Keratinocyte (primary cell): ENCODE measurements at regions not wholly inside any gene's neighbourhood (a gene's known extent, or its start where the extent isn't known, plus 50 kb on each side); places are given as distances from the start of the nearest gene placed in this dataset.

ENCODE experiments used
- DNase-seq: peaks from one replicate; pipeline ENCODE4 v3.0.0-alpha.2; 2011; ENCODE audit warnings: low read depth, missing footprints, low spot score
- FAIRE-seq: peaks from 2 replicates; lab custom pipeline; 2011; peaks lifted over from hg19 to GRCh38; lab: Jason Lieb, UNC
- H2AFZ ChIP-seq: 2 replicates; pipeline ENCODE4 v1.6.0; 2012; ENCODE audit warnings: low read length, control low read depth, inconsistent platforms; ENCODE audit not compliant: control insufficient read depth
- H3K27ac ChIP-seq: 2 replicates; pipeline ENCODE4 v1.5.1; 2011; ENCODE audit warnings: low read length; ENCODE audit not compliant: control insufficient read depth, insufficient read depth
- H3K27me3 ChIP-seq: 3 replicates; pipeline ENCODE4 v1.6.0; 2011; ENCODE audit warnings: low read length; ENCODE audit not compliant: control insufficient read depth, insufficient read depth; ENCODE audit errors: extremely low read depth
- H3K36me3 ChIP-seq, 2 experiments: 2 replicates in 1 of 2; 3 replicates in 1 of 2; pipeline ENCODE4 v1.5.1; 2011; ENCODE audit warnings: low read length in 2 of 2, mild to moderate bottlenecking in 1 of 2; ENCODE audit not compliant: control insufficient read depth in 2 of 2, insufficient read depth in 2 of 2; ENCODE audit errors: extremely low read depth in 1 of 2
- H3K4me1 ChIP-seq: 3 replicates; pipeline ENCODE4 v1.5.1; 2011; ENCODE audit warnings: low read length; ENCODE audit not compliant: control insufficient read depth, insufficient read depth; ENCODE audit errors: extremely low read depth
- H3K4me2 ChIP-seq: 3 replicates; pipeline ENCODE4 v1.6.0; 2011; ENCODE audit warnings: low read depth, low read length; ENCODE audit not compliant: control insufficient read depth, insufficient read depth; ENCODE audit errors: extremely low read depth
- H3K4me3 ChIP-seq, 3 experiments: fragments of 200-600 bp in 1 of 3; sonication (generic) in 1 of 3; 2 replicates in 2 of 3; 3 replicates in 1 of 3; pipeline ENCODE4 v1.5.1; 2011 to 2016; ENCODE audit warnings: low read length in 3 of 3, mild to moderate bottlenecking in 3 of 3, control low read depth in 2 of 3, inconsistent platforms in 1 of 3, low read depth in 1 of 3, mixed read lengths in 1 of 3, mixed run types in 1 of 3, moderate library complexity in 1 of 3; ENCODE audit not compliant: control insufficient read depth in 2 of 3, insufficient read depth in 2 of 3; ENCODE audit errors: extremely low read depth in 1 of 3
- H3K79me2 ChIP-seq: 2 replicates; pipeline ENCODE4 v1.6.0; 2012; ENCODE audit warnings: low read length; ENCODE audit not compliant: control insufficient read depth, insufficient read depth
- H3K9ac ChIP-seq: 3 replicates; pipeline ENCODE4 v1.6.0; 2011; ENCODE audit warnings: low read length; ENCODE audit not compliant: control insufficient read depth, insufficient read depth; ENCODE audit errors: extremely low read depth
- H3K9me1 ChIP-seq: 3 replicates; pipeline ENCODE4 v1.6.0; 2011; ENCODE audit warnings: low read length; ENCODE audit not compliant: control insufficient read depth, insufficient read depth; ENCODE audit errors: extremely low read depth
- H3K9me3 ChIP-seq: 2 replicates; pipeline ENCODE4 v1.5.1; 2012; ENCODE audit warnings: low read depth, low read length; ENCODE audit not compliant: control insufficient read depth
- H4K20me1 ChIP-seq: 3 replicates; pipeline ENCODE4 v1.6.0; 2011; ENCODE audit warnings: low read length; ENCODE audit not compliant: control insufficient read depth, insufficient read depth; ENCODE audit errors: extremely low read depth
- CTCF ChIP-seq, 3 experiments: IDR thresholded peaks in 1 of 3; conservative IDR thresholded peaks in 1 of 3; optimal IDR thresholded peaks in 1 of 3; 2 replicates in 2 of 3; 3 replicates in 1 of 3; pipeline versions ENCODE3 to v1.5.1; 2011; ENCODE audit warnings: low read length in 3 of 3, mild to moderate bottlenecking in 3 of 3, moderate library complexity in 2 of 3, control low read depth in 1 of 3, inconsistent platforms in 1 of 3; ENCODE audit not compliant: insufficient read depth in 2 of 3; ENCODE audit errors: extremely low read depth in 1 of 3
- EZH2 ChIP-seq: IDR thresholded peaks from one replicate; pipeline ENCODE4 v1.6.1; 2012; ENCODE audit warnings: inconsistent platforms, mild to moderate bottlenecking, low read length, moderate library complexity
- dilution Hi-C: fragments of 300-500 bp; cut with MboI; formaldehyde crosslinking; loops from one replicate; pipeline ENCODE4 v1.7.0; 2020; ENCODE audit warnings: low sequenced_read_pairs; ENCODE audit not compliant: extremely low pct_ligation_motif_present

GRCh38 chr11:46183819-46184218 is 62.6 kb upstream of the PHF21A start:
- peak; percentile 15 for DNase-seq
- peak overlapping the region; percentile 45 for H3K4me2 ChIP-seq
- H3K27ac ChIP-seq, result no peak overlapping the region

DNA sequence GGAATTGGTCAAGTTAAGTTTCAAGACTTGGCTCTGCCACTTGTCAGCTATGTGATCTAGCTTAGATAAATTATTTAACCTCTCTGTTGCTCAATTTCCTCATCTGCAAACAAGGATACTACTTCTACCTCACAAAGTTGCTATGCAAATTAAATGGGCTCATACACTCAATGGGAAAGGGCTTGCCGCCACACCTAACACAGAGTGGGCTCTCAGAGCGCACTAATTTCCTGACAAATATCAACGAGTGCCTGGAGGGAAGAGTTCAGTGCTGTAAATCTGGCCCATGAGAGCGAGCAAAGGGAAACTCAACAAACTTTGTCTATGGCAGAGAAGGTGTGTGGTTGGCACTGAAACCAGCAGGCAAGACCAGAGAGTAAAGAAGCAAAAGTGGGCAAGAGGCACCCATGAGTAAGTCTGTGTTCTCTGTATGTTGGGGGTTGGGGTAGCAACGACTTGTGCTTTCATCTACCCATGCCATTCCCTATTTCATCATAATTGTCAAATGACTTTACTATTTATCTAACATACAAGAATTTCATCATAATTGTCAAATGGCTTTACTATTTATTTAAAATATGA is 60.7 kb upstream of the PHF21A start:
- FAIRE-seq (no peak), DNase-seq (no peak)

More at GRCh38 chr11:46183819-46184218, 62.6 kb upstream of the PHF21A start:
- H4K20me1 ChIP-seq, result no peaks in the 10 kb centered on the region
- dilution Hi-C loops, result no loop called here
- H3K9me3 ChIP-seq, result no peaks in the 10 kb centered on the region
- H3K4me3 ChIP-seq, result no peak overlapping the region
- H3K79me2 ChIP-seq, result no peaks in the 10 kb centered on the region
- FAIRE-seq, result peak; percentile 71
- no peaks in the 10 kb centered on the region for H3K36me3 ChIP-seq
- no peak overlapping the region for H3K9ac ChIP-seq
- TF ChIP-seq EZH2 (no peak), CTCF (optimal IDR thresholded peaks at IDR 0.05 in 1 of 3, IDR thresholded peaks at IDR 0.05 in 1 of 3, conservative IDR thresholded peaks at IDR 0.05 in 1 of 3; ENCODE audit: extremely low read depth in 1 of 3, insufficient read depth in 2 of 3, low read length in 3 of 3) (no peak)
- no peaks in the 10 kb centered on the region for H3K27me3 ChIP-seq
- no peaks in the 10 kb centered on the region for H3K9me1 ChIP-seq
- H3K4me1 ChIP-seq, result peaks cover 14% of the 10 kb centered on the region
- no peak overlapping the region for H2AFZ ChIP-seq

More for the DNA sequence above, 60.7 kb upstream of the PHF21A start:
- no peaks in the 10 kb centered on the region for H4K20me1 ChIP-seq
- no peaks in the 10 kb centered on the region for H3K79me2 ChIP-seq
- no peaks in the 10 kb centered on the region for H3K27me3 ChIP-seq
- H2AFZ ChIP-seq, result no peak overlapping the region
- H3K27ac ChIP-seq, result no peak overlapping the region
- H3K9me3 ChIP-seq, result no peaks in the 10 kb centered on the region
- H3K4me2 ChIP-seq, result no peak overlapping the region
- no peaks in the 10 kb centered on the region for H3K9me1 ChIP-seq
- H3K36me3 ChIP-seq, result no peaks in the 10 kb centered on the region
- dilution Hi-C loops, result no loop called here
- TF ChIP-seq CTCF (optimal IDR thresholded peaks at IDR 0.05 in 1 of 3, IDR thresholded peaks at IDR 0.05 in 1 of 3, conservative IDR thresholded peaks at IDR 0.05 in 1 of 3; ENCODE audit: extremely low read depth in 1 of 3, insufficient read depth in 2 of 3, low read length in 3 of 3) (no peak), EZH2 (no peak)
- H3K4me3 ChIP-seq, result no peak overlapping the region
- no peak overlapping the region for H3K9ac ChIP-seq
- H3K4me1 ChIP-seq, result peaks cover 14% of the 10 kb centered on the region
